ENCODE measurements at regions not wholly inside any gene's neighbourhood (a gene's known extent, or its start where the extent isn't known, plus 50 kb on each side); places are given as distances from the start of the nearest gene placed in this dataset.

DNA sequence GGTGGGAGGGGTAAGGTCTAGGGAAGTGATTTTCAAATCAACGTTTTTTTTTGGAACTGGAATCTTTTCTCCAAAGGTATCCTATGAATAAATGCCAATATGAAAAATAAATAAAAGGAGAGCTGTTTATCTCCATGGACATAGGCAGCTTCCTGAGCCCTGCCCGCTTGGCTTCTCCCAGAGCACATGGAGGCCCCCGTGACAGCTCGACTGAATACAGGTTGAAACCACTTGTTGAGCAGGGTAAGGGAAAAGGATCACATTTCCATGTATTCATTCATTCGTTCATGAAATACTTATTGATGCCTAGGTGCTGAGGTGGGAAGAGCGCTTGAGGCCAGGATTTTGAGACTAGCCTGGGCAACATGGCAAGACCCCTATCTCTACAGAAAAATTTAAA lies 64.8 kb downstream of the MARCHF4 start:
- TF ChIP-seq, protein P1, sequence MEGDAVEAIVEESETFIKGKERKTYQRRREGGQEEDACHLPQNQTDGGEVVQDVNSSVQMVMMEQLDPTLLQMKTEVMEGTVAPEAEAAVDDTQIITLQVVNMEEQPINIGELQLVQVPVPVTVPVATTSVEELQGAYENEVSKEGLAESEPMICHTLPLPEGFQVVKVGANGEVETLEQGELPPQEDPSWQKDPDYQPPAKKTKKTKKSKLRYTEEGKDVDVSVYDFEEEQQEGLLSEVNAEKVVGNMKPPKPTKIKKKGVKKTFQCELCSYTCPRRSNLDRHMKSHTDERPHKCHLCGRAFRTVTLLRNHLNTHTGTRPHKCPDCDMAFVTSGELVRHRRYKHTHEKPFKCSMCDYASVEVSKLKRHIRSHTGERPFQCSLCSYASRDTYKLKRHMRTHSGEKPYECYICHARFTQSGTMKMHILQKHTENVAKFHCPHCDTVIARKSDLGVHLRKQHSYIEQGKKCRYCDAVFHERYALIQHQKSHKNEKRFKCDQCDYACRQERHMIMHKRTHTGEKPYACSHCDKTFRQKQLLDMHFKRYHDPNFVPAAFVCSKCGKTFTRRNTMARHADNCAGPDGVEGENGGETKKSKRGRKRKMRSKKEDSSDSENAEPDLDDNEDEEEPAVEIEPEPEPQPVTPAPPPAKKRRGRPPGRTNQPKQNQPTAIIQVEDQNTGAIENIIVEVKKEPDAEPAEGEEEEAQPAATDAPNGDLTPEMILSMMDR (IDR thresholded peaks at IDR 0.05; ENCODE audit: low read length): no peak
- no peak for TF ChIP-seq EZH2 (IDR thresholded peaks at IDR 0.05; ENCODE audit: borderline replicate concordance, low read length)
